ENCODE measurements at regions not wholly inside any gene's neighbourhood (a gene's known extent, or its start where the extent isn't known, plus 50 kb on each side); places are given as distances from the start of the nearest gene placed in this dataset.

DNA sequence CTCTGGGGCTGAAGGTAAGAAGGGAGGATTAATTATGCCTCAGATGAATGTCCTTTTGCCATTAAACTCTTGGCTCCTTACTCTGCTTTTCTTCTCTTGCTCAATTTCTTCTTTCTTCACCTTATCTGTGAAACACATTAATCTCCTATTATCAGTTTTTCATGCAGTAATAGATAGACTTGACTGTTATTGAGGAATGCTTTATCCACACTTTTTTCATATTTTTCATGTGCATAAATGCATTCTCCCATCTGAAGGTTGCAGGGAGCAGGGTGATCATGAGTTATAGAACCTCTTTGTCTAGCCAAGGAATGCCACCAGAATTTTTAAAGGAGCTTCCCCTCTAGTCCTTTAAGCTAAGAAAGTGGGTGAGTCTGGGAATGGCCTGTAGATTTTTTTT lies 66.4 kb upstream of the CD180 start:
- no peak for TF ChIP-seq SIN3A (IDR thresholded peaks at IDR 0.05; ENCODE audit: borderline replicate concordance, insufficient read depth, low read length)
- TF ChIP-seq, protein P1, sequence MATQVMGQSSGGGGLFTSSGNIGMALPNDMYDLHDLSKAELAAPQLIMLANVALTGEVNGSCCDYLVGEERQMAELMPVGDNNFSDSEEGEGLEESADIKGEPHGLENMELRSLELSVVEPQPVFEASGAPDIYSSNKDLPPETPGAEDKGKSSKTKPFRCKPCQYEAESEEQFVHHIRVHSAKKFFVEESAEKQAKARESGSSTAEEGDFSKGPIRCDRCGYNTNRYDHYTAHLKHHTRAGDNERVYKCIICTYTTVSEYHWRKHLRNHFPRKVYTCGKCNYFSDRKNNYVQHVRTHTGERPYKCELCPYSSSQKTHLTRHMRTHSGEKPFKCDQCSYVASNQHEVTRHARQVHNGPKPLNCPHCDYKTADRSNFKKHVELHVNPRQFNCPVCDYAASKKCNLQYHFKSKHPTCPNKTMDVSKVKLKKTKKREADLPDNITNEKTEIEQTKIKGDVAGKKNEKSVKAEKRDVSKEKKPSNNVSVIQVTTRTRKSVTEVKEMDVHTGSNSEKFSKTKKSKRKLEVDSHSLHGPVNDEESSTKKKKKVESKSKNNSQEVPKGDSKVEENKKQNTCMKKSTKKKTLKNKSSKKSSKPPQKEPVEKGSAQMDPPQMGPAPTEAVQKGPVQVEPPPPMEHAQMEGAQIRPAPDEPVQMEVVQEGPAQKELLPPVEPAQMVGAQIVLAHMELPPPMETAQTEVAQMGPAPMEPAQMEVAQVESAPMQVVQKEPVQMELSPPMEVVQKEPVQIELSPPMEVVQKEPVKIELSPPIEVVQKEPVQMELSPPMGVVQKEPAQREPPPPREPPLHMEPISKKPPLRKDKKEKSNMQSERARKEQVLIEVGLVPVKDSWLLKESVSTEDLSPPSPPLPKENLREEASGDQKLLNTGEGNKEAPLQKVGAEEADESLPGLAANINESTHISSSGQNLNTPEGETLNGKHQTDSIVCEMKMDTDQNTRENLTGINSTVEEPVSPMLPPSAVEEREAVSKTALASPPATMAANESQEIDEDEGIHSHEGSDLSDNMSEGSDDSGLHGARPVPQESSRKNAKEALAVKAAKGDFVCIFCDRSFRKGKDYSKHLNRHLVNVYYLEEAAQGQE (IDR thresholded peaks at IDR 0.05; ENCODE audit: insufficient read depth in 1 of 2, low read depth in 2 of 2, low read length in 2 of 2), result no peak
- no peak for TF ChIP-seq TAF1 (IDR thresholded peaks at IDR 0.05; ENCODE audit: borderline replicate concordance, insufficient read depth, low read length)
- TF ChIP-seq POLR2AphosphoS5 (IDR thresholded peaks at IDR 0.05; ENCODE audit: low read depth, low read length), result no peak
- TF ChIP-seq FOXP2 (optimal IDR thresholded peaks at IDR 0.05; ENCODE audit: borderline replicate concordance, extremely low read depth, extremely low read length, insufficient read depth), result no peak

Measured in PFSK-1 (cell line).